ENCODE measurements at regions not wholly inside any gene's neighbourhood (a gene's known extent, or its start where the extent isn't known, plus 50 kb on each side); places are given as distances from the start of the nearest gene placed in this dataset.

- DNase-seq (ENCODE audit: low read depth), result no peak
Measured at GRCh38 chr4:110961066-110961465, 338.2 kb upstream of the PITX2 start.

GRCh38 chr4:110962616-110963015 is 339.7 kb upstream of the PITX2 start:
- no peak for DNase-seq (ENCODE audit: low read depth)

GRCh38 chr4:110963662-110964280 is 340.9 kb upstream of the PITX2 start:
- no peak for DNase-seq (ENCODE audit: low read depth)

- no peak for DNase-seq (ENCODE audit: low read depth)
Measured at GRCh38 chr4:110967936-110968335, 345.1 kb upstream of the PITX2 start.

- no peak for DNase-seq (ENCODE audit: low read depth)
Measured at GRCh38 chr4:110970642-110971041, 347.8 kb upstream of the PITX2 start.

- no peak for DNase-seq (ENCODE audit: low read depth)
Measured at GRCh38 chr4:110975338-110975737, 352.5 kb upstream of the PITX2 start.

- no peak for DNase-seq (ENCODE audit: low read depth)
Measured at GRCh38 chr4:110977554-110977953, 354.7 kb upstream of the PITX2 start.

GRCh38 chr4:110978761-110979160 is 355.9 kb upstream of the PITX2 start:
- no peak for DNase-seq (ENCODE audit: low read depth)

GRCh38 chr4:110982486-110982885 is 359.6 kb upstream of the PITX2 start:
- DNase-seq (ENCODE audit: low read depth), result no peak

- DNase-seq (ENCODE audit: low read depth), result no peak
Measured at GRCh38 chr4:110988722-110989121, 365.8 kb upstream of the PITX2 start.

- DNase-seq (ENCODE audit: low read depth), result no peak
Measured at GRCh38 chr4:110989125-110989524, 366.2 kb upstream of the PITX2 start.

GRCh38 chr4:110994781-110995180 is 371.9 kb upstream of the PITX2 start:
- no peak for DNase-seq (ENCODE audit: low read depth)

- DNase-seq (ENCODE audit: low read depth), result no peak
Measured at GRCh38 chr4:110998320-110998719, 375.4 kb upstream of the PITX2 start.

- DNase-seq (ENCODE audit: low read depth), result no peak
Measured at GRCh38 chr4:111011458-111011857, 388.6 kb upstream of the PITX2 start.

GRCh38 chr4:111013846-111014245 is 391.0 kb upstream of the PITX2 start:
- no peak for DNase-seq (ENCODE audit: low read depth)

- no peak for DNase-seq (ENCODE audit: low read depth)
Measured at GRCh38 chr4:111014537-111014936, 391.7 kb upstream of the PITX2 start.

GRCh38 chr4:111016416-111016815 is 393.5 kb upstream of the PITX2 start:
- DNase-seq (ENCODE audit: low read depth), result no peak

GRCh38 chr4:111018216-111018615 is 395.3 kb upstream of the PITX2 start:
- DNase-seq (ENCODE audit: low read depth), result no peak

GRCh38 chr4:111020476-111020875 is 397.6 kb upstream of the PITX2 start:
- no peak for DNase-seq (ENCODE audit: low read depth)

- no peak for DNase-seq (ENCODE audit: low read depth)
Measured at GRCh38 chr4:111020961-111021360, 398.1 kb upstream of the PITX2 start.

- DNase-seq (ENCODE audit: low read depth), result no peak
Measured at GRCh38 chr4:111022758-111023157, 399.9 kb upstream of the PITX2 start.

- no peak for DNase-seq (ENCODE audit: low read depth)
Measured at GRCh38 chr4:111027526-111027925, 404.6 kb upstream of the PITX2 start.

- DNase-seq (ENCODE audit: low read depth), result no peak
Measured at GRCh38 chr4:111028795-111029194, 405.9 kb upstream of the PITX2 start.

GRCh38 chr4:111031001-111031579 is 408.2 kb upstream of the PITX2 start:
- no peak for DNase-seq (ENCODE audit: low read depth)

Measured in activated T-helper 9 cell treated with anti-CD3 and anti-CD28 coated beads, Interleukin-2, amount 50 U/mL, for 16 hours (primary cell).